ENCODE measurements at regions not wholly inside any gene's neighbourhood (a gene's known extent, or its start where the extent isn't known, plus 50 kb on each side); places are given as distances from the start of the nearest gene placed in this dataset.

DNA sequence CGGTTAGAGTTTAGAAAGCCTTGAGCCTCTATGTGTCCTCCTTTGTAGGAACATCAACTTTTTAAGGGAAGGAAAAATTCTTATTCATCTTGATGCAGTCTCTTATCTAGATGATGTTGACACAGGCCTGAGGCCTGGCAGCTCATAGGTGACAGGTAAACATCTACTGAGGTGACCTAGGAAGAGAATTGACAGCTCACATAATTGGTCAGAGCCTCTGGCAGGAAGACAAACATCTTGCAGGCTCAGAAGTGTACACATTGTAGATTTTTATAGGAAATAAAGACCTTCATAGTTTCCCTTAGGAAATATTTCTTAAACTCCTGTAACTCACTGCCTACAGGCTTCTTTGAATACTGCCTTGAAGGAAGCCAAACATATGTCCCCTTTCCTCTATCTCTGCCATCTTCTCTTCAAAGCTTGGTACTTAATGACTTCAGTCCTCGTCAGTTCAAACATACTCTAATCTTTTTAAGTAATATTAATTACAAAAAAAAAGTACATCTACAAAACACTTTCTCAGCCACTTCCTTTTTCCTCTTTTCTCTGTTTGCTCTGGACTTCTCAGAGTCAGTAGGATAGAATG, 341.3 kb downstream of the TBL1XR1 start:
- DNase-seq (ENCODE audit: low read depth, low spot score): no peak
- TF ChIP-seq, protein P1, sequence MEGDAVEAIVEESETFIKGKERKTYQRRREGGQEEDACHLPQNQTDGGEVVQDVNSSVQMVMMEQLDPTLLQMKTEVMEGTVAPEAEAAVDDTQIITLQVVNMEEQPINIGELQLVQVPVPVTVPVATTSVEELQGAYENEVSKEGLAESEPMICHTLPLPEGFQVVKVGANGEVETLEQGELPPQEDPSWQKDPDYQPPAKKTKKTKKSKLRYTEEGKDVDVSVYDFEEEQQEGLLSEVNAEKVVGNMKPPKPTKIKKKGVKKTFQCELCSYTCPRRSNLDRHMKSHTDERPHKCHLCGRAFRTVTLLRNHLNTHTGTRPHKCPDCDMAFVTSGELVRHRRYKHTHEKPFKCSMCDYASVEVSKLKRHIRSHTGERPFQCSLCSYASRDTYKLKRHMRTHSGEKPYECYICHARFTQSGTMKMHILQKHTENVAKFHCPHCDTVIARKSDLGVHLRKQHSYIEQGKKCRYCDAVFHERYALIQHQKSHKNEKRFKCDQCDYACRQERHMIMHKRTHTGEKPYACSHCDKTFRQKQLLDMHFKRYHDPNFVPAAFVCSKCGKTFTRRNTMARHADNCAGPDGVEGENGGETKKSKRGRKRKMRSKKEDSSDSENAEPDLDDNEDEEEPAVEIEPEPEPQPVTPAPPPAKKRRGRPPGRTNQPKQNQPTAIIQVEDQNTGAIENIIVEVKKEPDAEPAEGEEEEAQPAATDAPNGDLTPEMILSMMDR (IDR thresholded peaks at IDR 0.05; ENCODE audit: insufficient read depth, low read length, missing control alignments): no peak
- ChIA-PET CTCF (interaction anchor here (2.4 to 3.8 kb wide), 2 partner anchors 17 to 41 kb away, joined by 7 to 27 read pairs; no protein-coding TSS in a partner anchor), POLR2A (no interaction called here)
- no peak overlapping the region for H3K4me3 ChIP-seq (ENCODE audit: low read depth, low read length)

DNA sequence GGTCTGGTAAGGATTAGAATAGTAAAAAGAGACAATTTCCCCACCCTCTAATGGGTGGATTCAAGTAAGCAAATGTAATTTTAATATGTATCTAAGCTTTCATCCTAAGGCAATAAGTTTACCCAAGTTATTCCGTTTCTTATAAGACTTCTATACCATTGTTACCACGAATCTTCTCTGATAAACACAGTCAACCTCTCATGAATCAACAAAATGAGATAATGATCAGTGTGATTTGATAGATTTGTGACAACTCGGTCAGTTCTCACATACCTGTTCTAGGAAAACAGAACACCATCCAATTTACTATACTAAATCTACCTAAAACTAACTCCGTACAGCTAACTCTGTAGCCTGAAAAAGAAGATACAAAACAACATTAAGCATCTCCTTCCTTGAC, 342.1 kb downstream of the TBL1XR1 start:
- CTCF ChIA-PET: interaction anchor here (2.4 to 3.8 kb wide), 2 partner anchors 18 to 41 kb away, joined by 7 to 27 read pairs; no protein-coding TSS in a partner anchor
- no peak for DNase-seq (ENCODE audit: low read depth, low spot score)
- H3K4me3 ChIP-seq (ENCODE audit: low read depth, low read length): no peak overlapping the region
- TF ChIP-seq, protein P1 (IDR thresholded peaks at IDR 0.05; ENCODE audit: insufficient read depth, low read length, missing control alignments): no peak
- POLR2A ChIA-PET: no interaction called here

DNA sequence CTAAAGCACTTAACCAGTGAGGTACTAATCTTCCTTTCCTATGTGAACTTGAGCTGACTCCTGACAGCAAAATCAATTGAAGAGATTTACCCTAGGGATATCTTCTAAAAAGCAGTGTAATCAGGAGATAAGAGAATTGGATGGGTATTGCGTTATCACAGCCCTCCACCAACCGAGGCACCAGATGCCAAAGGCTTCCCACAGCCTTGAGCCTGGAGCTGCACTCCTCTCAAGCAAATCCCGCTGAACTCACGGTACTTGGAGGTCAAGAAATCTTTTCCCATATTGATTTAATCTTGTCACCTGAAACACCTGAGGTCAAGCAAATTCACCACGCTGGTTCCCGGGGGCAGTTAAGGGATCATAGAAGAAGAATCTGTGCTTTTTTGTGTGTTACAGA, 346.8 kb downstream of the TBL1XR1 start:
- no peak overlapping the region for H3K4me3 ChIP-seq (ENCODE audit: low read depth, low read length)
- no peak for DNase-seq (ENCODE audit: low read depth, low spot score)
- TF ChIP-seq, protein P1 (IDR thresholded peaks at IDR 0.05; ENCODE audit: insufficient read depth, low read length, missing control alignments): no peak
- ChIA-PET POLR2A (no interaction called here), CTCF (no interaction called here)

DNA sequence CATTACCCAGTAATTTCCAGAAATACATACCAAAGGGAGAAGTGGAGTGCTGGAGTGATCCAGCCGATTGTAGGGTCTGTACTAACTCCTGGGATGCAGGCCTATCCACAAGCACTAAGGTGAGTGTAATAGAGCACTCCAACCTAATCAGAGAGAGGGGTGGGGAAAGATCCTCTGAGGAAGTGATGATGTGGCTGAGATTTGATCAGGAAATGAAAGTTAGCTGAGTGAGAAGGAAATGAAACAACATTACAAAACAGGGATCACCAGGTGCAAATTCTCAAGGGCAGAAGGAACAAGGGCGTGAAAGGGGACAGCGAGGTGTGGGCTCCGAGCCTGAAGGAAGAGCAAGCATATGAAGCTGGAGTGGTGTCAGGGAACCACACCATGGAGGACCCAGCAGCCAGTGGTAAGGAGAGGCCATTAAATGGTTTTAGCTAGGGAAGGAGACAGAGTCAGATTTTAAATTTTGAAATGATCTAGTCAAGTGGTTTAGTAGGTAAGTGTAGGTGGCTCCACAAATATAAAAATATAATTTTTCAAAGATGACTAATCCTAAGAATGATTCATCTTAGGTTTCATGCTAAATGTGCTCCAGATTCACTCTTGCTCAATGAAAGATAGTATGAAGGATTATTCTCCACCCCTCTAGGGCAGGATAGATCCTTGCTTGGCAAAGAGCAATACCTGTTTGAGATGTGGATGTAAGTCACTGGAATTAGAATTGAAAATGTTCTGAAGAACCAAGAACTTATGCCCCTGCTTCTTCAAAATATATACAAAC, 348.7 kb downstream of the TBL1XR1 start:
- H3K4me3 ChIP-seq (ENCODE audit: low read depth, low read length): no peak overlapping the region
- TF ChIP-seq, protein P1 (IDR thresholded peaks at IDR 0.05; ENCODE audit: insufficient read depth, low read length, missing control alignments): no peak
- DNase-seq (ENCODE audit: low read depth, low spot score): no peak
- ChIA-PET CTCF (interaction anchor here (1.4 kb wide), 1 partner anchor 34 kb away, joined by 4 read pairs; no protein-coding TSS in a partner anchor), POLR2A (no interaction called here)

DNA sequence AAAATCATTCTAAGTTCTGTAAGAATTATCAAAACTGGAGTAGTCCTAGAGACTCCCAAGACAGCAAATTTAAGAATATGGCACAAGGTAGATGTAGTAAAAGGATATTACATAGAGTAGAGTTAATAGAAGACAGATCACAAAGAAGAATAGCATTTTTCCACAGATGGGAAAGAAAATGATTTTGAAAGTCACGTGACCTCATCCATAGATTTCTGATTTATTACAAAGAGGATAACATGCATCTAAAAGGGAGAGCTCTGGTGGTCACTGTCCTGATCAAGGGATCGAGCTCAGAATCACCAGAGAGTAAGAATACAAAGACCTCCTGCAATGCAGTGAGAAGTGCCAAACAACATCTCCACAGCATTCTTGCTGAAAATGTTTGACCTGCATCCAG, 354.4 kb downstream of the TBL1XR1 start:
- TF ChIP-seq, protein P1 (IDR thresholded peaks at IDR 0.05; ENCODE audit: insufficient read depth, low read length, missing control alignments): no peak
- no peak for DNase-seq (ENCODE audit: low read depth, low spot score)
- CTCF ChIA-PET: no interaction called here
- POLR2A ChIA-PET: no interaction called here
- H3K4me3 ChIP-seq (ENCODE audit: low read depth, low read length): no peak overlapping the region

DNA sequence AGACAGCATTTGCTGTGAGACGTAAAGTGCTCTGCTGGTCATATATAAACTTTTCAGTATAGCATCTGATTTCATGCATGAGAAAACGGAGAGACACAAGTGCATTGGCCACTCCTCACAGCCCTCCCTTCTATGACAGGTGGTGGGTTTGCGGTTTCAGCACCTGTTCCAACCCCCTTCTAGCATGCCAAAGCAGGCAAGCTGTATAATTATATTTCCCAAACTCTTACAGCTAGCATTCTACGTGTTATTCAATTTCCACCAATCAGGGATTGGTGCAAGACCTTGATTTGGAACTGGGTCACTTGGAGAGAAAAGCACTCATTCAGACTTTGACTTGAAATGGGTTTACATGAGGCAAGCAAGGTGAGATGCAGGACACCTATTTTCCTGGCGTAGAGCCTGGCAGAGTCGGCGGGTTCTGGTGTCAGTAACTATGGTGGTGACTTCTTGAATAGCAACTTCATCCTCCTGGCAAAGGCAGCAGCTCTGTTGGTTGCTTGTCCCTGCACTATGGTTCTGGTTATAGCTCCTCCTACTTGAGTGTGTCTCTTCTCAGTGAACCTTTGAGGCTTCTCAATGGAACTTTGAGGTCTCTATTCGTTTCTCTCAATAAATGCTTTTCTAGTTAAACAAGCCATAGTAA, 356.5 kb downstream of the TBL1XR1 start:
- ChIA-PET CTCF (no interaction called here), POLR2A (no interaction called here)
- H3K4me3 ChIP-seq (ENCODE audit: low read depth, low read length): no peak overlapping the region
- no peak for DNase-seq (ENCODE audit: low read depth, low spot score)
- TF ChIP-seq, protein P1 (IDR thresholded peaks at IDR 0.05; ENCODE audit: insufficient read depth, low read length, missing control alignments): no peak

All from AG04449 (cell line).